ENCODE measurements at regions not wholly inside any gene's neighbourhood (a gene's known extent, or its start where the extent isn't known, plus 50 kb on each side); places are given as distances from the start of the nearest gene placed in this dataset.

DNA sequence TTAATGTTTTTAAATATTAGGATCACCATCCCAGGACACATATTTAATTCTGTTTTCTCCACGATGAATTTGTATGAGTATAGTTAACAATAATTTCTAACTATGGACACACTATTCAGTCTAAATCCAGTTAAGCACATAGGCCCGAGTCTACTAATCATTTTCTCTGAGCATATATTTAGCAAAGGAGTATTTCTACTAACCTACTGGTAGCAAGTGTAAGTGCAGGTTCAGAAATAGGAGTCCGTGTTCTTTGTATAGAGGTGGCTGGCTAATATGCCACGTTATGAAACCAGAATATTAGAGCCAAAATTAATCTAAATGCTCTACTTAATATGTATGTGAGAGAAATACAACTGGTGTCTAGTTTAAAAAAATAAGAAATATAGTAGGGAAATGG is 416.6 kb upstream of the NXPH2 start:
- TF ChIP-seq POLR2A (IDR thresholded peaks at IDR 0.05) (no peak), CTCF (IDR thresholded peaks at IDR 0.05) (no peak), POLR2AphosphoS5 (IDR thresholded peaks at IDR 0.05) (no peak), EP300 (IDR thresholded peaks at IDR 0.05) (no peak)
- H3K4me3 ChIP-seq, result no peak overlapping the region
- no peak overlapping the region for H3K27ac ChIP-seq
- DNase-seq, result no peak
- no peaks in the 10 kb centered on the region for H3K36me3 ChIP-seq
- intact Hi-C loops (cut with DNase I; ENCODE audit: low total_unique reads), result no loop called here
- no peaks in the 10 kb centered on the region for H3K27me3 ChIP-seq
- no peaks in the 10 kb centered on the region for H3K9me3 ChIP-seq
- H3K4me1 ChIP-seq, result no peaks in the 10 kb centered on the region
- 81 to 87% (median 83%) methylated on average over 4 of the region's 4 CpGs for WGBS, 5 donors

DNA sequence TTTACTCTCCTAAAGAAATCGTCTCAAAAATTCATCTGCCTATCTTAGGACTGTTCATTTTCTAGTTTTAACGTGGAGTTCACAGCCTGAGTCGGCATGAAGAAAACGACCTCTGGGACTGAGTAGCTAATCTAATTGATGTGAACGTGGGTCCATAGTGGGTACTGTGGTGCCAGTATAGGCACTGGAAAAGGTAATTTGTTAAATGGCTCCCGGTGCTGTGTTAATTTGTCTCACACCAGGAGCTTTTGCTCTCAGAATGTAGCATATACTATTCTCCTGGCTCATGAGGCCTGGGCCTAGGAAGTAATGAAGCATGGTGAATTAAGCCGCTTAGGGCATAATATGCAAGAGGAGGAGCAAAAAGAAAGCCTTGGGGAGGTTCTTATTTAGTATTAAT is 414.4 kb upstream of the NXPH2 start:
- no peak for DNase-seq
- H3K36me3 ChIP-seq, result no peaks in the 10 kb centered on the region
- no peaks in the 10 kb centered on the region for H3K4me1 ChIP-seq
- no peaks in the 10 kb centered on the region for H3K27me3 ChIP-seq
- 88 to 92% (median 88%) methylated on average over 7 of the region's 7 CpGs for WGBS, 5 donors
- H3K9me3 ChIP-seq, result no peaks in the 10 kb centered on the region
- TF ChIP-seq POLR2A (IDR thresholded peaks at IDR 0.05) (no peak), POLR2AphosphoS5 (IDR thresholded peaks at IDR 0.05) (no peak), EP300 (IDR thresholded peaks at IDR 0.05) (no peak), CTCF (IDR thresholded peaks at IDR 0.05) (no peak)
- no peak overlapping the region for H3K27ac ChIP-seq
- no peak overlapping the region for H3K4me3 ChIP-seq
- intact Hi-C loops (cut with DNase I; ENCODE audit: low total_unique reads), result no loop called here

DNA sequence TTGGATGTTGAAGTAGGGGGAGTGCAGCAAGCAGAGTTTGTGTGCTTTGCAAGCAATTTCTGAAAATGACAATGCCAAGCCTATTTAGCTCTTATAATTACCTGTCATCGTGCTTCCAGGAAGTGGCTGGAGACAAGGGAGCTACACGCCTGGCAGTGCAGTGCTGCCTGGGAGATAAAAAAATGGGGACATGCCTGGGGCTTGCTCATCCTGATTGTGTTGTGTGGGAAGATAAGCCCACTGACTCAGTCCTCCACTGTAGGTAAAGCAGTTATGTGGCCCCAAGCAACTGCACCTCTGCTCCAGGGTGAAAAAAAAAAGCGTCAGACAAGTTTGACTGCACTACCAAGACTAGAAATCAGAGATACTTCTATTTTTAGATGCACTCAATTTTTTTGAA is 396.9 kb upstream of the NXPH2 start:
- H3K36me3 ChIP-seq, result no peaks in the 10 kb centered on the region
- DNase-seq, result no peak
- no peaks in the 10 kb centered on the region for H3K9me3 ChIP-seq
- H3K4me1 ChIP-seq, result peaks cover 0 to 4% (median 0%) of the 10 kb centered on the region in 4 donors
- TF ChIP-seq POLR2A (IDR thresholded peaks at IDR 0.05) (no peak), POLR2AphosphoS5 (IDR thresholded peaks at IDR 0.05) (no peak), EP300 (IDR thresholded peaks at IDR 0.05) (no peak), CTCF (IDR thresholded peaks at IDR 0.05) (no peak)
- intact Hi-C loops (cut with DNase I; ENCODE audit: low total_unique reads), result no loop called here
- no peak overlapping the region for H3K27ac ChIP-seq
- no peaks in the 10 kb centered on the region for H3K27me3 ChIP-seq
- no peak overlapping the region for H3K4me3 ChIP-seq
- 46 to 62% (median 56%) methylated on average over 3 of the region's 3 CpGs for WGBS, 5 donors

DNA sequence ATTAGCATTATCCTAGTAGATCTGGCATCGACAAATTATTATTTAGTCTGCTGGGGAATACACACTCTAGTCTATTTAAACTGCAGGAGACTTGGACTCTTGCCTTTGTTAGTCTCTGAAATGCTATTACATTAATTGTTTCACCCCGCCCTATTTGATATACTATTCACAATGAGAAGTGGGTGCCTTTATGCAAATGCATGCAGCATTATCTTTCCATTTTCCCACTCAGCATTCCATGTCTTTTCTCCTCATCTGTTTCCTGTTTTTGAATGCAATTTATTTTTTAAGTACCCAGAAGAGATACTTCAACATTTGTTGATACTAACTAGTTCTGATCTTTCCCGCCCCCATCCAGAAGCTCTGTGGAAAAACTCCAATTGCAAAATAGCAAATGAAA is 395.3 kb upstream of the NXPH2 start:
- intact Hi-C loops (cut with DNase I; ENCODE audit: low total_unique reads), result no loop called here
- DNase-seq, result no peak
- no peaks in the 10 kb centered on the region for H3K36me3 ChIP-seq
- no peak overlapping the region for H3K27ac ChIP-seq
- H3K27me3 ChIP-seq, result no peaks in the 10 kb centered on the region
- H3K4me1 ChIP-seq, result peaks cover 0 to 4% (median 0%) of the 10 kb centered on the region in 4 donors
- TF ChIP-seq EP300 (IDR thresholded peaks at IDR 0.05) (no peak), CTCF (IDR thresholded peaks at IDR 0.05) (no peak), POLR2A (IDR thresholded peaks at IDR 0.05) (no peak), POLR2AphosphoS5 (IDR thresholded peaks at IDR 0.05) (no peak)
- 27 to 48% (median 32%) methylated on average over 3 of the region's 3 CpGs for WGBS, 5 donors
- H3K9me3 ChIP-seq, result no peaks in the 10 kb centered on the region
- no peak overlapping the region for H3K4me3 ChIP-seq
